Neural cell (in vitro differentiated cells): ENCODE measurements at regions not wholly inside any gene's neighbourhood (a gene's known extent, or its start where the extent isn't known, plus 50 kb on each side); places are given as distances from the start of the nearest gene placed in this dataset.

ENCODE experiments used
- H2AFZ ChIP-seq: fragments of 200-600, 300-800 bp; sonication (generic), shearing (Covaris generic); 2 replicates; pipeline ENCODE4 v1.6.0; 2014; ENCODE audit warnings: low read depth, mild to moderate bottlenecking, antibody characterized with exemption, low read length, moderate library complexity
- H3F3A ChIP-seq: fragments of 200-600 bp; shearing (Covaris generic); 2 replicates; pipeline ENCODE4 v1.6.1; 2016; ENCODE audit warnings: mild to moderate bottlenecking, moderate library complexity, mixed read lengths, antibody characterized with exemption, low read length; ENCODE audit not compliant: insufficient read depth, poor library complexity, severe bottlenecking
- H3K27ac ChIP-seq: fragments of 200-600, 300-800 bp; sonication (generic), shearing (Covaris generic); 2 replicates; pipeline ENCODE4 v1.5.1; 2014; ENCODE audit warnings: mild to moderate bottlenecking, low read length, moderate library complexity
- H3K27me3 ChIP-seq: fragments of 300-800, 200-600 bp; sonication (generic), shearing (Covaris generic); 2 replicates; pipeline ENCODE4 v1.6.0; 2014; ENCODE audit warnings: mild to moderate bottlenecking, low read depth, low read length, moderate library complexity; ENCODE audit not compliant: insufficient read depth
- H3K36me3 ChIP-seq: fragments of 300-800, 200-600 bp; sonication (generic), shearing (Covaris generic); 2 replicates; pipeline ENCODE4 v1.5.1; 2014; ENCODE audit warnings: mild to moderate bottlenecking, antibody characterized with exemption, low read length, moderate library complexity; ENCODE audit not compliant: insufficient read depth
- H3K4me2 ChIP-seq: fragments of 300-800, 200-600 bp; sonication (generic), shearing (Covaris generic); 2 replicates; pipeline ENCODE4 v1.6.0; 2014; ENCODE audit warnings: mild to moderate bottlenecking, low read length
- H3K4me3 ChIP-seq: fragments of 300-800, 200-600 bp; sonication (generic), shearing (Covaris generic); 2 replicates; pipeline ENCODE4 v1.5.1; 2014; ENCODE audit warnings: mild to moderate bottlenecking, low read length, moderate library complexity
- H3K79me2 ChIP-seq: fragments of 200-600 bp; shearing (Covaris generic); replicated peaks from 2 replicates; pipeline ENCODE4 v1.6.0; 2014; ENCODE audit warnings: mild to moderate bottlenecking, low read length, moderate library complexity; ENCODE audit not compliant: insufficient read depth
- H3K9ac ChIP-seq: fragments of 300-800, 200-600 bp; sonication (generic), shearing (Covaris generic); 2 replicates; pipeline ENCODE4 v1.6.1; 2016; ENCODE audit warnings: mild to moderate bottlenecking, low read length, mixed read lengths
- H3K9me2 ChIP-seq: fragments of 200-600 bp; shearing (Covaris generic); 2 replicates; pipeline ENCODE4 v1.6.1; 2016; ENCODE audit warnings: mild to moderate bottlenecking, low read length, mixed read lengths; ENCODE audit not compliant: insufficient read depth
- H3K9me3 ChIP-seq: fragments of 200-600, 300-800 bp; sonication (generic), shearing (Covaris generic); 2 replicates; pipeline ENCODE4 v1.6.1; 2016; ENCODE audit warnings: mild to moderate bottlenecking, mixed run types, low read length, moderate library complexity, mixed read lengths
- H4K20me1 ChIP-seq: fragments of 200-600 bp; shearing (Covaris generic); 2 replicates; pipeline ENCODE4 v1.6.1; 2016; ENCODE audit warnings: mild to moderate bottlenecking, mixed run types; ENCODE audit not compliant: insufficient read depth
- EP300 ChIP-seq: fragments of 450-650 bp; conservative IDR thresholded peaks from 2 replicates; pipeline ENCODE4 v1.6.1; 2014; ENCODE audit warnings: antibody characterized with exemption, mild to moderate bottlenecking, moderate library complexity; ENCODE audit not compliant: poor library complexity, severe bottlenecking
- EZH2 ChIP-seq: fragments of 200-600, 300-800 bp; shearing (Covaris generic), sonication (generic); IDR thresholded peaks from 2 replicates; pipeline ENCODE4 v1.6.1; 2014; ENCODE audit warnings: antibody characterized with exemption, low read length, borderline replicate concordance, mild to moderate bottlenecking; ENCODE audit not compliant: insufficient read depth, poor library complexity, severe bottlenecking
- MXI1 ChIP-seq: fragments of 450-650 bp; conservative IDR thresholded peaks from 2 replicates; pipeline ENCODE4 v1.6.1; 2014; ENCODE audit warnings: antibody characterized with exemption, mild to moderate bottlenecking; ENCODE audit not compliant: poor library complexity, severe bottlenecking
- POLR2AphosphoS5 ChIP-seq: IDR thresholded peaks from 2 replicates; pipeline ENCODE4 v1.6.1; 2012
- RAD21 ChIP-seq: fragments of 450-650 bp; conservative IDR thresholded peaks from 2 replicates; pipeline ENCODE4 v1.6.1; 2014; ENCODE audit warnings: antibody characterized with exemption, mild to moderate bottlenecking, moderate library complexity
- SMC3 ChIP-seq: fragments of 450-650 bp; conservative IDR thresholded peaks from 2 replicates; pipeline ENCODE4 v1.6.1; 2014; ENCODE audit warnings: antibody characterized with exemption, mild to moderate bottlenecking, moderate library complexity; ENCODE audit not compliant: poor library complexity
- TAF1 ChIP-seq: IDR thresholded peaks from 2 replicates; pipeline ENCODE4 v1.6.1; 2012; ENCODE audit warnings: low read depth
- TF ChIP-seq, protein P1 (sequence below): fragments of 450-650 bp; IDR thresholded peaks from 2 replicates; pipeline ENCODE4 v1.5.1; 2014; ENCODE audit warnings: antibody characterized with exemption, mild to moderate bottlenecking, moderate library complexity; ENCODE audit not compliant: poor library complexity, severe bottlenecking
- TF ChIP-seq, protein P2 (sequence below): IDR thresholded peaks from 2 replicates; pipeline ENCODE4 v1.6.1; 2012; ENCODE audit warnings: borderline replicate concordance

DNA sequence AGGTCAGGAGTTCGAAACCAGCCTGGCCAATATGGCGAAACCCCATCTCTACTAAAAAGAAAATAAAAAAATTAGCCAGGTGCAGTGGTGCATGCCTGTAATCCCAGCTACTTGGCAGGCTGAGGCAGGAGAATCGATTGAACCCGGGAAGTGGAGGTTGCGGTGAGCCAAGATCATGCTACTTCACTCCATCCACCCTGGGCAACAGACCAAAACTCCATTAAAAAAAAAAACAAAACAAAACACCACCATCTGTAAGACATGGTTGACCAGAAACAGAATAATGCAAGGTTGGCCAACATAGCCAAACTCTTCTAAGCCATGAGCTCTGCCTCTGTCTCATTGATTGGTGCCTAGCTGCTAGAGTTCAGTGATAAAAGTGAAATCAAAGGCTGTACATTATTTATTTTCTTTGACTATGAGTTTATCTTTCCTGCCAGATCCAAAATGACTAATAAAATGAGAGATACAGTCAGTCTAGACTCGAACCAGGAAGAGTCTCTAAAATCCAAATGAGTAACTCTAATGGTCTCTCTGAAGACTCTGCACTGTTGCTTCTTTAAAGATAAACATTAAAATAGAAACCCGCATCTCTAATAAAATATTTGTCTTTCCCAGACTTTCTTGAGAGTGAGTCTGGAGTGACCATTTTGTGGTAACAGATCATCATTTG lies 404.7 kb downstream of the DAD1 start:
- no peak overlapping the region for H2AFZ ChIP-seq
- no peaks in the 10 kb centered on the region for H3K36me3 ChIP-seq
- no peaks in the 10 kb centered on the region for H3K79me2 ChIP-seq
- TF ChIP-seq TAF1 (no peak), SMC3 (no peak), MXI1 (no peak), EZH2 (no peak), POLR2AphosphoS5 (no peak), EP300 (no peak), RAD21 (no peak)
- TF ChIP-seq, protein P1, sequence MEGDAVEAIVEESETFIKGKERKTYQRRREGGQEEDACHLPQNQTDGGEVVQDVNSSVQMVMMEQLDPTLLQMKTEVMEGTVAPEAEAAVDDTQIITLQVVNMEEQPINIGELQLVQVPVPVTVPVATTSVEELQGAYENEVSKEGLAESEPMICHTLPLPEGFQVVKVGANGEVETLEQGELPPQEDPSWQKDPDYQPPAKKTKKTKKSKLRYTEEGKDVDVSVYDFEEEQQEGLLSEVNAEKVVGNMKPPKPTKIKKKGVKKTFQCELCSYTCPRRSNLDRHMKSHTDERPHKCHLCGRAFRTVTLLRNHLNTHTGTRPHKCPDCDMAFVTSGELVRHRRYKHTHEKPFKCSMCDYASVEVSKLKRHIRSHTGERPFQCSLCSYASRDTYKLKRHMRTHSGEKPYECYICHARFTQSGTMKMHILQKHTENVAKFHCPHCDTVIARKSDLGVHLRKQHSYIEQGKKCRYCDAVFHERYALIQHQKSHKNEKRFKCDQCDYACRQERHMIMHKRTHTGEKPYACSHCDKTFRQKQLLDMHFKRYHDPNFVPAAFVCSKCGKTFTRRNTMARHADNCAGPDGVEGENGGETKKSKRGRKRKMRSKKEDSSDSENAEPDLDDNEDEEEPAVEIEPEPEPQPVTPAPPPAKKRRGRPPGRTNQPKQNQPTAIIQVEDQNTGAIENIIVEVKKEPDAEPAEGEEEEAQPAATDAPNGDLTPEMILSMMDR = no peak
- TF ChIP-seq, protein P2, sequence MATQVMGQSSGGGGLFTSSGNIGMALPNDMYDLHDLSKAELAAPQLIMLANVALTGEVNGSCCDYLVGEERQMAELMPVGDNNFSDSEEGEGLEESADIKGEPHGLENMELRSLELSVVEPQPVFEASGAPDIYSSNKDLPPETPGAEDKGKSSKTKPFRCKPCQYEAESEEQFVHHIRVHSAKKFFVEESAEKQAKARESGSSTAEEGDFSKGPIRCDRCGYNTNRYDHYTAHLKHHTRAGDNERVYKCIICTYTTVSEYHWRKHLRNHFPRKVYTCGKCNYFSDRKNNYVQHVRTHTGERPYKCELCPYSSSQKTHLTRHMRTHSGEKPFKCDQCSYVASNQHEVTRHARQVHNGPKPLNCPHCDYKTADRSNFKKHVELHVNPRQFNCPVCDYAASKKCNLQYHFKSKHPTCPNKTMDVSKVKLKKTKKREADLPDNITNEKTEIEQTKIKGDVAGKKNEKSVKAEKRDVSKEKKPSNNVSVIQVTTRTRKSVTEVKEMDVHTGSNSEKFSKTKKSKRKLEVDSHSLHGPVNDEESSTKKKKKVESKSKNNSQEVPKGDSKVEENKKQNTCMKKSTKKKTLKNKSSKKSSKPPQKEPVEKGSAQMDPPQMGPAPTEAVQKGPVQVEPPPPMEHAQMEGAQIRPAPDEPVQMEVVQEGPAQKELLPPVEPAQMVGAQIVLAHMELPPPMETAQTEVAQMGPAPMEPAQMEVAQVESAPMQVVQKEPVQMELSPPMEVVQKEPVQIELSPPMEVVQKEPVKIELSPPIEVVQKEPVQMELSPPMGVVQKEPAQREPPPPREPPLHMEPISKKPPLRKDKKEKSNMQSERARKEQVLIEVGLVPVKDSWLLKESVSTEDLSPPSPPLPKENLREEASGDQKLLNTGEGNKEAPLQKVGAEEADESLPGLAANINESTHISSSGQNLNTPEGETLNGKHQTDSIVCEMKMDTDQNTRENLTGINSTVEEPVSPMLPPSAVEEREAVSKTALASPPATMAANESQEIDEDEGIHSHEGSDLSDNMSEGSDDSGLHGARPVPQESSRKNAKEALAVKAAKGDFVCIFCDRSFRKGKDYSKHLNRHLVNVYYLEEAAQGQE = no peak
- H3K4me2 ChIP-seq = no peak overlapping the region
- no peak overlapping the region for H3K27ac ChIP-seq
- no peak overlapping the region for H3K4me3 ChIP-seq
- no peaks in the 10 kb centered on the region for H3K9me3 ChIP-seq
- H4K20me1 ChIP-seq = no peaks in the 10 kb centered on the region
- no peaks in the 10 kb centered on the region for H3F3A ChIP-seq
- no peaks in the 10 kb centered on the region for H3K27me3 ChIP-seq
- H3K9me2 ChIP-seq = no peaks in the 10 kb centered on the region
- H3K9ac ChIP-seq = no peak overlapping the region

DNA sequence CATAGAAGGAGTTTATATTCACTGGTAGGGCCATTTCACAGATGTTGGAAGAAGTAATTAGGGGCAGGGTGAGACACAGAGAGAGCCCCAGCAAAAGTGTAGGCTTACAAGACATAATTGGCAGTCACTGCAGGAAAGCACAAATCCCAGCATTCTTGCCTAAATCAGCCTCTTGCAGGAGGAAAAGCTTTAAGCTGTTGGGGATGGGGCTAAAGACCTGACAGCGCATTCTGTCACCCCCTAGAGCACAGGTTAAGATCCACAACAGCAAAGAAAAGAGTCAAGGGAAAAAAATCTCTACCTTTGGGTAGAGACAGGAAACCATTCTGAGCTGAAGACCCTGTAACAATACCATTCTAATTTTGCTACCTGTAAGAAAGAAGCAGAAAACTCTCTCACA lies 409.0 kb downstream of the DAD1 start:
- no peak overlapping the region for H3K27ac ChIP-seq
- H2AFZ ChIP-seq = no peak overlapping the region
- no peak overlapping the region for H3K4me2 ChIP-seq
- no peak overlapping the region for H3K4me3 ChIP-seq
- TF ChIP-seq, protein P2 = no peak
- no peak for TF ChIP-seq MXI1
- TF ChIP-seq RAD21 = no peak
- TF ChIP-seq SMC3 = no peak
- TF ChIP-seq POLR2AphosphoS5 = no peak
- no peak for TF ChIP-seq EZH2
- TF ChIP-seq, protein P1 = no peak
- TF ChIP-seq EP300 = no peak
- TF ChIP-seq TAF1 = no peak
- no peak overlapping the region for H3K9ac ChIP-seq
- H3K9me3 ChIP-seq = no peaks in the 10 kb centered on the region
- H3K79me2 ChIP-seq = no peaks in the 10 kb centered on the region
- H3K27me3 ChIP-seq = no peaks in the 10 kb centered on the region
- no peaks in the 10 kb centered on the region for H3F3A ChIP-seq
- no peaks in the 10 kb centered on the region for H3K36me3 ChIP-seq
- no peaks in the 10 kb centered on the region for H3K9me2 ChIP-seq
- no peaks in the 10 kb centered on the region for H4K20me1 ChIP-seq
